ENCODE measurements at regions not wholly inside any gene's neighbourhood (a gene's known extent, or its start where the extent isn't known, plus 50 kb on each side); places are given as distances from the start of the nearest gene placed in this dataset.
A peak's percentile ranks its signal among the peaks of the same experiment; 100 is the strongest.

DNA sequence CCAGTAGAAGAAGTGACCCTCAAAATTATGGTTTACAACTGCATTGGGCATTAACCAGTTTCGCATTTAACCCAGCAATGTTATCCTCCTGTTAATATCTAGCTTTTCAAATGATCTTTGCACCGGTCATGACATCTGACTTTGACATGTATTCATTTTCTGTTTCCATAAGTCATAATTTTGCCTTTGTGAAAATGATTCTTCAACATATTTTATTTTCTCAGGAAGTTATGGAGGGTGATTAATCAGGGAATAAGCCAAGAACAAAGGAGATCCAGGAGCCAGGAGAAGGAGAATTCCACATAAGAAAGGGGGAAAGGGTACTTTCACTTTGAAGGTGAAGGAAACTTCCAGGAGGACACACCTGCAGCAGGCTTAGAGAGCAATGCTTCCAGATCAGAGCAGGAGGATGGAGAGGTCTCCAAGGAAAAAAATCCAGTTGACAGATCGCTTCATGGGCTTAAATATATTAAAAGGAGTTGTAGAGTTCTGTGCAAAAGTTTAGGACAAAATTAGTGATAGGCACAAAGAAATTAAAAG, 92.1 kb upstream of the FAM3C start:
- DNase-seq = no peak

DNA sequence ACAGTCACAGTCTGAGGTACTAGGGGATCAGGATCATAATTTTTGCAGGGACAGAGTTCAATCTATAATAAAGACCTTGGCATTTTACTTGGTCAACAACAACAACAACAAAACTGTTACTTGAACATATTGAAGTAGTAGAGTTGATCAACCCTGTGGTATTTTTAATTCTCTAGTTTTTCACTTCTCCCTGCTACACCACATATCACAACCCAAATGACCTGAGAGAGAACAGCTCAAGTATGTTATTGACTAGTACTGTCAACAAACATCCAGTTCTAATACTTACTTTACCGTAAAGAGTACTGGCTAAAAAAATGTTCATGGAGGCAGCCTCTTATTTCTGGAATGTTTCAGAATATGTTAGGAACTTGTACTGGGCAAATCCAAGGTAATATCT, 90.5 kb upstream of the FAM3C start:
- DNase-seq = no peak

DNA sequence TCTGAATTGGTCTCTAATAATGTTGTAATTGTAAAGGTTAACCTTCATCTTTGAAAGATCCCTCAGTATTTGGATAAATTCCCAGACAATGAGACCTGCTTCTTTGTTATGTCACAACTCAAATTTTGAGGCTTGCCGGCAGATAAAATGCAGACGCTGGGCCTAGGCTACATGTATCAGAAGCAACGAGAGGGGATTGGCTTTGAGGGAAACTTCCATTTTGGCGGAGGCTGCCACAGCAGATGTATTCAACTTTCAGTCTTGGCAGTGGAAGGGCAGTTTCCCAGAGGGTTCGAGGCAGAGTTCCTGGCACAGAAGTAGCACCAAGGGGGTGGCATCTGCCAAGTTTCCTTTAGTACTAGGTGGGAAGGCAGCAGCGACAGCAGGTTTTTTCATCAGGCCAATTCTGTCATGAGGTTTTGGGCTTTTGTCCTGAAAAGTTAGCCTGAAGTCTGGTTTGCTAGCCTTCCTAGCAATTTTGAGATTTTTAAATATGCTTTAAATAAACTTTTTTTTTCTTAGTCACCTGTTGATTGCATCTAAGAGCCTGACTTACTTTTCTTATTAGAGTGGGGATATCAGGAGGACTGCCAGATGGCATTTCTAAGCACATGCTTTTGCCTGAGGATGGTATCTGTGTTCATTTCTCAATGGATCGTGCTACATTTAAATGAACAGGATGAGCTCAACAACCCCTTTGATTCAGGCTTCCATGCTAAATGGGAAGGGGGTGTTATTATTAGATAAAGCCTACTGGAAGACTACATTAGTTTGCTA, 89.5 kb upstream of the FAM3C start:
- peak; percentile 81 for DNase-seq

DNA sequence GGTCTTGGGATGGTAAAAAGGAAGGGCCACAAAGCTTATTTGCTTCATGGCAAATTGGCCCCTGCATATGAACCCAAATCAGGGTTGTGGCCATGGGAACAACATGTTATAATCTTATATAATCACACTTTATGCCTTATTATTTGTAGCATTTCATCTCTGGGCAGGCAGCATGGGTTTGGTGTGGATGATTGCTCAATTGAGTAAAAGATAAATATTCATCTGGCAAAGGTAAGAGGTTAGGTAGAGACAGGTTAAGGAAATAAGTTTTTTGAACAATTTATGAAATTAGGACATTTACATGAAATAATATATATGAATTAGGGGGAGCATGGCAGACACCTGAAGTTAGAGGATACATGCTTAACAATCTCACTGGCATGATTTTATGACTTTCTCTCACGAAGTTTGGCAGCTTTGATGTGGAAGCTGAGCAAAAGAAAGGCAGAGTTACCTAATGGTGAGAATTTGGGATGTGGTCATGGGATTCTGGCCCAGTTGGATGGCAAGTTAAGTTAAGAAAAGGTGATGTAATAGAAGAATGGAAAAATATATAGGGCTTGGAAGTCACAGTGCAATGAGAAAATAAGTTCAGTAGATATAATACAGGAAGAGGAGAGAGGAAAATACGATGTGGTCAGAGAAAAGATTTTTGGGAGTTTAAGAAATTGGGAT, 88.1 kb upstream of the FAM3C start:
- DNase-seq = peak; percentile 25

DNA sequence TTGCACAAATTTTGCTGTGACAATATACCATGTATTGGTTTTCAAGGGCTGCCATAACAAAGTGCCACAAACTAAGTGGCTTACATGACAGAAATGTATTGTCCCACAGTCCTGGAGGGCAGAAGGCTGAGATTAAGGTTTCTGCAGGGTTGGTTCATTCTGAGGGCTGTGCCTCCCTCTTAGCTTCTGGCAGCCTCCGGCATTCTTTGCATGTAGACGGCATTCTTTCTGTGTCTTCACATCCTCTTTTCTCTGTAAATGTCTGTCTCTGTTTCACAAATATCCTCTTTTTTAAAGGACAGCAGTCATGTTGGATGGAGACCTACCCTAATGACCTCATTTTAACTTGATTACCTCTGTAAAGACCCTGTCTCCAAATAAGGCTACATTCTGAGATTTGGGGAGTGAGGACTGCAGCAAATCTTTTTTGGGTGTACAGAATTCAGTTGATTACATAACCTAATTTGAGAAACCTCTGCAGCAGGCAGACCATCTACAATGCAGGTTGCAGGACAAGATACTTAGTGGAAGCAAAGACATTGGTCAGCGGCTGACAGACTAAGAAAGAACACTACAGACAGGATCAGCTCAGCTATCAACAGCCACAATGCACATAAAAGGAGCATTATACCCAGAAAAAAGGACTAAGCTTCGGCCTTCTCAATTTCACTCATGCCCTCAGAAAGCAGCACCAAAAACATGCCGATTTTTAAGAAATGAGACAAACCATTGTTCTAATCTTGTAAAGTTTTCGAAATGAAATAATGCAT, 84.6 kb upstream of the FAM3C start:
- DNase-seq = no peak

DNA sequence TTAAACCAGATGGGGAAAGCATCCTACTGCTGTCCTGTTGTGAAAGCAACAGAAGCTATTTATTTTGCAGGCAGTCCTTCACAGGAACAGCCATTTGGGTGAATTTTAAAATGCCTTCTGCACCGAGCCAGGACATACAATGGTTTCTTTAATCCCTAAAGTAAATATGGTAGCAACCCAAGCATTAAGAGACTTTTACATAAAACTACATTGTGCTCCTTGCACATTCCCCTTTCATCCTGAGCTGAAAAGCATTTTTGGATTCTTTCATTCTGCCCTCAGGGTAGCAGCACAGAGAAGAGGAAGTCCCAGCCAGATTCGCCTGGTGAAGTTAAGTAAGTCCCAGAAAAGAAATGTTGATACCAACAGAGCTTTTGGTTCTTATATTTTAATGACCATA, 84.0 kb upstream of the FAM3C start:
- no peak for DNase-seq

DNA sequence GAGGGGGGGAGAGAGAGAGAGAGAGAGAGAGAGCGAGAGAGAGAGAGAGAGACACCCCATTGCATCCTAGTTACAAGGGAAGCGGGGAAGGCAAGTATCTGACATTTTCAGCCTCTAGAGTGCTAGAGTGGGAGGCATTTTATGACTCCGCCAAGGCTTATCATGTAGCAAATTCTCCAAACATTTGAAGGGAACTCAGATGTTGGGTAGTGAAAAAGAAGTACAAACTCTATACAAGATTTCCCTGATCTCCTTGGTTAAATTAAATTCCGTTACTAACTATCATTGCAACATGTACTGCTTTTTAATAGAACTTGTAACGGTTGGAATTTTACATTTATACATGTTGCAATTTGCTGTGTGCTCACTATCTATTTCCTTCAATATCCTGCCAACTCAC, 83.4 kb upstream of the FAM3C start:
- DNase-seq = no peak

DNA sequence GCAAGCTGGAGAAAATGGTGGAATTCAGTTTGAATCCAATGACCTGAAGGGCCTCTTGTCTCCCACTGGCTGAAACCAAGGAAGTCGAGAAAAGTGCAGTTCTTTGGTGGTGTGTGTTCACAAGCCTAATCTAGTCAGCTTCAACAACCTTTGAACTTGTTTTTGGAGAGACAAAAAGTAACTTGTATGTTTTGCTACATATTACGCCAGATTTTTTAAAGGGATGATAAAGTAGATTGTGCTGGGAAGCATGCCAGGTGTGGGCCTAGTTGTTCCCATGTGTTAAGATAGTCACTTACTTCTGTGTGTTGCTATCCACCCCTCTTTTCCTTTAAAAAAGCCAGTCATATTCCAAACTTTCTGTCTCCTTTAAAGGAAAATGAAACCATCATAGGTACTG, 79.7 kb upstream of the FAM3C start:
- no peak for DNase-seq

DNA sequence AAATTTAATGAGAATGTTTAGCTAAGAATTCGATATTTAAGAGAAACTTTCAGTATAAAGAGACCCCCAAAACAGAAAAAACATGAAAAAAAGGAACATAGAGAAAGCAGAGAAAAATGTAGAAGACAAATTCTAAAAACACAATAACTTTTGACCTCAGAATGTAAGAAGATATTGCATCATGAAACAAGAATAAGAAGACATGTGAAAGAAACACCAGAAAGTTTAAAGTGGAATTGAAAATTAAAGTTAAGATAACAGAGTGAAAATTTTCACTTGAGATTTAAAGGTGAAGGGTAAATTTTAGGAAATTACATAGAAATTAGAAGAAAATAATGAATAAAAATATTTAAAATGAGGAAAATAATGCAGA, 78.2 kb upstream of the FAM3C start:
- DNase-seq = no peak

DNA sequence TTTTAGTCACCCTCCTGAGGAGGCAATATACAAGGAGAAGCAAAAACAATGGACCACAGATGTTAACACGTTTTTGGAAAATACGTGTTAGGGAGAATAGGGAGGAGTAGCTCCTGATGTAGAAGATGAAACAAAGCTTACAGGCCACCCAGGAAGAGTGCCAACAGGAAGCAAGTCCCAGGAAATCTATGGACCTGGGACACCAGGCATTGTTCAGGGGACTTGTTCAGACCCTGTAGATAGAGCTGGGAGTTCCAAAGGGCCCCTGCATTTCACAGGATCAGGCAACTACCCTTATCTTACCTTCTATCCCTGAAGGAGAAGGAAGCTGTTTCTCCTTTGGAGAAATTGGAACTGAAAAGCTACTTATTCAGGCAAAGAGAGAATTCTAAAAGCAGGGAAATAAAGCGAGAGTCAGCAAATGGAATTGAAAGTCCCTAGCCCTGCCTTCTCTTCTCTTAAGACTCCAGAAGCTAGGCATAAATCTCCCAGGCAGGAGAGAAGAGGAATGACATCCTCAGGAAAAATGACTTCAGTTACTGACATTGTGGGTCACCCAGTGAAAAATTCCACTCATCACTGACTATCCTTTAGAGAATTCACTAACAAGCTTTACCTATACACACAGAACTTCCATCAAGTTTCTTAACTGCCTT, 77.7 kb upstream of the FAM3C start:
- no peak for DNase-seq

DNA sequence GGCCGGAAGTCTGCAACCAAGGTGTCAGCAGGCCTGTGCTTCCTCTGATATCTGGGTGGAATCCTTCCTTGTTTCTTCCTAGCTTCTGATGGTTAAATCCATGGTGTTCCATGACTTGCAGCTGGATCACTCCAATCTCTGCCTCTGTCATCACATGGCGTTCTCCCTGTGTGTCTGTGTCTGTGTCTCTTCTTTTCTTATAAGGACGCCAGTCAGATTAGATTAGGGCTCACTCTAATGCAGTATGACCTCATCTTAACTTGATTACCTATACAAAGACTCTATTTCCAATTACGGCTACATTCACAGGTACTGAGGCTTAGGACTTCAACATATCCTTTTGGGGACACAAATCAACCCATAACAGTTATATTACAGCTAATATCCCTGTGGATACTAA, 70.3 kb upstream of the FAM3C start:
- no peak for DNase-seq

DNA sequence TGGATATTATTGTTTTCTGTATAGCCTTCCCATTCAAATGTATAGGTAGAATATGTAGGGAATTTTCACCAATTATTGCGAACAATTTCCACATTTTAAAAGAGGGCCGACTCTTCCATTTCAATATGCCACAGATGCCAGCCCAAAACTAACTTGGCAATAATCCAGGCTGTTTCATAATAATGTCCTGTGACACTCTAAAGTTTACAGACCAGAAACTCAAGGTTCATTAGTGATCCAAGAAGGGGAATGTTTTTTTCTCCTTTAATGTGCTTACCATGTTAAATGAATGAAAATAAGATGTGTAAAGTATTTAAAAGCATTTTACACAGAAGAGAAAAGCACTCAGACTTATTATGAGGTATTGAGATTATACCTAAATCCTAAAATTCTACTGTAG, 63.0 kb upstream of the FAM3C start:
- no peak for DNase-seq

DNA sequence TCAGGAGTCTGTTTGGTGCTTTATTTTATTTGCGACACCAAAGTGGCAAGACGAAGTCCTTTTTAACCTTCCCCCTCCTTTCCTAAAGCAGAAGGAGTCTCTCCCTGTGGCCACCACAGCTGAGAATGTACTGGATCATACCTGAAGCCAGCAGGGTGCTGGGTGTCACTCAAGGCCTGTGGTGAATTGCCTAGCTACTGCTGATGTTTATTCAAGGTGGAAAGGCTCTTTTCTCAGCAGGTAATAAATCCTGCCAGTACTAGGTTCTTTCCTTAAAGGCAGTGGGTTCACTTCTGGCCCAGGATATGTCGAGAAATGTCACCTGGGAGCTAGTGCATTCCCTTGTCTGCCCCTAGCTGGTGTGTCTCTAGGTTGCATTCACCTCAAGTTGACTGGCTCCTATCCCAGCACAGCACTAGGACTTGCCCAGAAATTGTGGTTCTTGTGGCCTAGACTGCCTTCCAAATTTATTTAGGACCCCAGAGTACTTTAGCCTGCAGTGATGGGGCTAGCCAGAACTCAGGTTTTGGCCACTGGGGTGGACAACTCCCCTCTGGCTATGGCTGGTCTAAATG, 60.8 kb upstream of the FAM3C start:
- DNase-seq = no peak

DNA sequence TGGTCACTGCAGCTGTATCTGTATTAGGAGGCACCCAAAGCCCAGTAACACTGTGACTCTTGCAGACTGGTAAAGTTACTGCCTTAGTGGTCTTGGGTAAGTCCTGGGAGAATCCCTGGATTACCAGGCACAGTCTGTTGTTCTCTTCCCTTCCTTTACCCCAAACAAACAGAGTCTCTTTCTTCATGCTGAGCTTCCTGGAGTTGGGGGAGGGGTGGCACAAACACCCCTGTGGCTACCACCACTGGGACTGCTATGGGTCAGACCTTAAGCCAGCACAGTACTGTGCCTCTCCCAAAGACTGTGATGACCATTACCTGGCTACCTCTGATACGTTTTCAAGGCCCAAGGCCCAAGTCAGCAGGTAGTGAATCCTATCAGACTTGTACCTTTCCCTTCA, 59.9 kb upstream of the FAM3C start:
- no peak for DNase-seq

DNA sequence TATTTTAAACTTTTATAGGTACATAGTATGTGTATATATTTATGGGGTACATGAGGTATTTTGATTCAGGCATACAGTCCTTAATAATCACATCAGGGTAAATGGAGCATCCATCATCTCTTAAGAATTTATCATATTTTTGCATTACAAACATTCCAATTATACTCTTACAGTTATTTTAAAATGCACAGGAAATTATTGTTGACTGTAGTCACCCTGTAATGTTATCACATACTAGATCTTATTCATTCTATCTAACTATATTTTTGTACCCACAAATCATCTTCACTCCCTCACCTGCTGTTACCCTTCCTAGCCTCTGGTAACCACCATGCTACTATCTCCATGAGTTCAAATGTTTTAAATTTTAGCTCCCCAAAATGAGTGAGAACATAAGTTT, 56.3 kb upstream of the FAM3C start:
- DNase-seq = no peak

DNA sequence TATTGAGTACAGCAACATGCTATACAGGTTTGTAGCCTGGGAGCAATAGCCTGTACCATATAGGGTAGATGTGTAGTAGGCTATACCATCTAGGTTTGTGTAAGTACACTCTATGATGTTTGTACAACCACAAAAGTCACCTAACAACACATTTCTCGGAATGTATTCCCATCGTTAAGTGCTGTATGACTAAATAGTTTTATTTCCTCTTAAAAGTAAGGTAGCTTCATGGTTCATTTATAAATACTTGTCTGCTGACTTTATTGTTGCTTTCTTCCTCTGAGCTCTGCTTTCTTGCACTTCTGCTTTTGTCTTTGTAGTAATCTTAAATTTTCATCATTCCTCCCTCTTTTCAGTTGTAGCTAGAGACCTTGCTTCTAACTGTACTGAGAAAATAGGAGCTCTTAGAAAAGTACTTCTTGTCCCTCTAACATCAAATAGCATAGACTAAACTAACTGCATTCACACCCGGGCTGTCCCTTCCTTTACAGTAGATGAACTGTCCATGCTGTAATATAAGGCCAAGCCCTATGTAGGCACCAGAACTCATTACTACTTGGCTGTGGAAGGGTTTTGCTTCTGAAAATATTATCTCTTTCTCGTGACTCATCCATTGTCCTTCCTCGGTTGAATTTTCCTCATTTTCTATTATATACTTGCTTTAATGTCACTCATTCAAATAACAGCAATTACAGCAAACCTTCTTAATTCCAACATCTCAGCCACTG, 55.4 kb upstream of the FAM3C start:
- no peak for DNase-seq

DNA sequence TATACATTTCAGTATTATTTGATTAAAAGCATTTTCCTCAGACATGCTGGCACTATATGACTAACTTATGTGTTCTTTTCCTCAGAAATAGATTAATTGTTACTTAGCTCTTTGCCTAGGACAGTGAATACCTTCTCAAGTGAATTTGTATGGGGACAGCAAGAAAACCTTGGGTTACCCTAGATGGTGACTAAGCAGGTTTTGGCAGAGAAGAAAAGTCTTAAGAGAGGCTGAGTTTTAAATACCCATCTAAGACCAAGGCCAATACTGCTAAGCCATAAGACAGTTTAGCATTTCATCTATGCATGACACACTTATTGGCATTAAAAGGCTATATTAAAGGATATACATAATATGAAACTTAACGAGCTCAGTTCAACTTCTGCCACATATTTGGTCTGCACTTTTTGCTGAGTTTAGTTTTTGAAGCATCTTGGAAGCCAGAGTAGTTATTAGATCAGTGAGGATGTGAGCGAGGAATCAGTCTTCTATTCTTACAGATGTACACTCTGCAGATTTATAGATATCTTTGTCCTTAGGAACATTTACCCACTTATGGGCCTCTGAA, 54.6 kb upstream of the FAM3C start:
- DNase-seq = no peak

DNA sequence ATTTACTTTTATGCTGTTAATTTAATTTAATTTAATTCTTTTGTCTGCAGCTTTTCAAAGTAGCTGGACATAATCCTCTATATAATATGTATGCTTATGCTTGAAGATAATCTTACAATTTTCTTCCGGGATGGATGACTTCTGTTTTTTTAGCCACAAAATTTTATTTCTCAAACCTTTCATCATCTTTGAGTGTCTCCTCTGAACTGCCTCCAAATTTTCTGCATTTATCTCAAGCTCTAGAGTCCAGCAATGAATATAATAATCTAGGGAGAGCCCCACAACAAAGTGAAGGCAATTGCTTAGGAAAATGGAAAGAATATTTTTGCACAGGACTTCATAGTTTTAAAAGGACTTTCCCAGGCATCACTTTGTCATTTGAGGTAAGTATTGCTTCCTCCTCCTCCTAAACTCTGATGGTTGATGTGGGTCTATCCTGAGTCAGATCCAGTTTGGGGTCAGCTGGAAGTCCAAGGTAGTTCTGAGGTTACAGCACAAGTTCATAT, 53.7 kb upstream of the FAM3C start:
- DNase-seq = no peak

DNA sequence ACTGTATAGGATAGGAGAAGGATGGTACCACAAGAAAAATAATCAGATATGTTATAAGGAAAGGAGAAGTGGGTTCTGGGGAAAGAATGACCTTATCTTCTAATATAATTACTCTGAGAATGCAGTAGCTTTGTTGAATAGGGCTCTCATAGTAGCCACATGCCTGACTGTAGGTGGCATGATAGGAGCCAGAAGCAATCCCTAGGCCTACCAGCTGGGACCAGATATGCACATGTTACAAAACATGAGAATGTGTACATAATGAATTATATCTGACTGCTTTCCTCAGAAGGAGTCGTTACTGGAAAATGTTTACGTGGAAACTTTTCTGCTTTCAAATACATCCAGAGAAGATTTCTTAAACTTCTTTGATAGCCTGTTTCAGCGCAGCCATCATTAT, 53.2 kb upstream of the FAM3C start:
- no peak for DNase-seq

DNA sequence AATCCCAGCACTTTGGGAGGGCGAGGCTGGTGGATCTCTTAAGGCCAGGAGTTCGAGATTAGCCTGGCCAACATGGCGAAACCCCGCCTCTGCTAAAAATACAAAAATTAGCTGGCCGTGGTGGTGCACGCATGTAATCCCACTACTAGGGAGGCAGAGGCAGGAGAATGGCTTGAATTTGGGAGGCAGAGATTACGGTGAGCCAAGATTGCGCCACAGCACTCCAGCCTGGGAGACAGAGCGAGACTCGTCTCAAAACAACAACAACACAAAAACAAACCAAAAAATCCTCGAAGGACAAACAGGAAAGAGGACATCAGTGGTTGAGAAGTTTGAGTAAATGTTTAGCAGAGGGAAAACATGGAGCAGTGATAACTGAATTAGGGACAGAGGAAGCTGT, 52.3 kb upstream of the FAM3C start:
- no peak for DNase-seq

DNA sequence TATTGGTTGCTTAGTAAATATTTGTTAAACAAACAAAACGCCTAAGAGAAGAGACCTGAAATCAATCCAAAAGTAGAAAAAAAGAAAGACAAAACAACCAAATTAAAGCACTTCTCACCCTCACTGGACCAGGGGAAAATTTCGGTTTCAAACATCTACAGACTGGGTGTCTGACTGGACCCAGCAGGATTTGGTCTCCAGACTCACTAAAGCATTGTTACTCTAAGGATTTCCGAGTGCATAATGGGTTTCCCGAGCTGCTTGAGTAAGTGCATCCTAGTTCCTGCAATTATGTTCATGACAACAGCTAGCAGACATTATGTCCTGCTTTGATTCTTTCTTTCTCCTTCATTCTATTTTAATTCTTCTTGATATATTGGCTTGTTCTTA, 51.8 kb upstream of the FAM3C start:
- no peak for DNase-seq

All from right hindlimb (tissue), 1 donor.